BE2C (cell line): ENCODE measurements at regions not wholly inside any gene's neighbourhood (a gene's known extent, or its start where the extent isn't known, plus 50 kb on each side); places are given as distances from the start of the nearest gene placed in this dataset.
A peak's percentile ranks its signal among the peaks of the same experiment; 100 is the strongest.
"Not testable (repeated sequence)": the region's sequence is repeated elsewhere in the genome, so short reads cannot be mapped to it uniquely, and the experiment has no call there.

Experiments
- DNase-seq: peaks from one replicate; pipeline ENCODE4 v3.0.0-alpha.2; 2020
- H3K27me3 ChIP-seq: fragments of 250-450 bp; sonication (Bioruptor Pico); 2 replicates; pipeline ENCODE4 v1.5.1; 2020; ENCODE audit warnings: mild to moderate bottlenecking
- H3K36me3 ChIP-seq: fragments of 250-450 bp; sonication (Bioruptor Pico); 2 replicates; pipeline ENCODE4 v1.5.1; 2020; ENCODE audit warnings: mild to moderate bottlenecking
- H3K4me1 ChIP-seq: fragments of 250-450 bp; sonication (Bioruptor Pico); 2 replicates; pipeline ENCODE4 v1.5.1; 2020
- H3K4me3 ChIP-seq: 2 replicates; pipeline ENCODE4 v1.5.1; 2011; ENCODE audit warnings: low read depth, low read length
- H3K9me3 ChIP-seq: fragments of 250-450 bp; sonication (Bioruptor Pico); 2 replicates; pipeline ENCODE4 v1.5.1; 2020
- CTCF ChIP-seq: IDR thresholded peaks from 2 replicates; pipeline ENCODE4 v1.5.1; 2012; ENCODE audit warnings: mild to moderate bottlenecking, low read depth, low read length

- no peaks in the 10 kb centered on the region for H3K4me1 ChIP-seq
Observed at GRCh38 chr11:44389963-44390605, 80.1 kb upstream of the ALX4 start.

GRCh38 chr11:44391004-44391403 lies 81.1 kb upstream of the ALX4 start:
- H3K4me3 ChIP-seq, H3K4me1 ChIP-seq, DNase-seq, H3K36me3 ChIP-seq, H3K27me3 ChIP-seq, H3K9me3 ChIP-seq: not testable (repeated sequence)

More at GRCh38 chr11:44389963-44390605, 80.1 kb upstream of the ALX4 start:
- TF ChIP-seq CTCF, result no peak
- no peak for DNase-seq
- H3K36me3 ChIP-seq, result no peaks in the 10 kb centered on the region
- no peaks in the 10 kb centered on the region for H3K9me3 ChIP-seq
- H3K4me3 ChIP-seq, result no peak overlapping the region
- no peaks in the 10 kb centered on the region; the same call in 1 of the 2 replicates for H3K27me3 ChIP-seq

GRCh38 chr11:44396746-44397145 lies 86.8 kb upstream of the ALX4 start:
- H3K27me3 ChIP-seq, H3K36me3 ChIP-seq, H3K4me1 ChIP-seq, H3K9me3 ChIP-seq, H3K4me3 ChIP-seq, DNase-seq: not testable (repeated sequence)

- DNase-seq, result no peak
- TF ChIP-seq CTCF, result no peak
- Histone ChIP-seq H3K4me1 (no peaks in the 10 kb centered on the region), H3K27me3 (no peaks in the 10 kb centered on the region; the same call in 1 of the 2 replicates), H3K4me3 (no peak overlapping the region), H3K9me3 (no peaks in the 10 kb centered on the region), H3K36me3 (no peaks in the 10 kb centered on the region)
Observed at GRCh38 chr11:44397586-44398178, 87.7 kb upstream of the ALX4 start.

GRCh38 chr11:44398266-44399030 lies 88.5 kb upstream of the ALX4 start:
- Histone ChIP-seq H3K9me3 (no peaks in the 10 kb centered on the region), H3K4me1 (no peaks in the 10 kb centered on the region), H3K27me3 (no peaks in the 10 kb centered on the region; the same call in 1 of the 2 replicates), H3K36me3 (no peaks in the 10 kb centered on the region), H3K4me3 (no peak overlapping the region)
- no peak for TF ChIP-seq CTCF
- DNase-seq, result no peak

- Histone ChIP-seq H3K4me1 (no peaks in the 10 kb centered on the region), H3K36me3 (no peaks in the 10 kb centered on the region), H3K27me3 (no peaks in the 10 kb centered on the region), H3K9me3 (no peaks in the 10 kb centered on the region), H3K4me3 (no peak overlapping the region)
- no peak for TF ChIP-seq CTCF
- no peak for DNase-seq
Observed at GRCh38 chr11:44399968-44400367, 90.0 kb upstream of the ALX4 start.

- no peaks in the 10 kb centered on the region for H3K9me3 ChIP-seq
- H3K27me3 ChIP-seq, result no peaks in the 10 kb centered on the region
- no peak for TF ChIP-seq CTCF
- DNase-seq, result peak; percentile 33
- H3K4me3 ChIP-seq, result no peak overlapping the region
- H3K36me3 ChIP-seq, result no peaks in the 10 kb centered on the region
- H3K4me1 ChIP-seq, result no peaks in the 10 kb centered on the region
Observed at GRCh38 chr11:44400431-44400830, 90.5 kb upstream of the ALX4 start.
